Tibial nerve (tissue), 4 donors: ENCODE measurements at regions not wholly inside any gene's neighbourhood (a gene's known extent, or its start where the extent isn't known, plus 50 kb on each side); places are given as distances from the start of the nearest gene placed in this dataset.

Experiments
- EP300 ChIP-seq, 2 donors: sonication (generic); formaldehyde crosslinking; IDR thresholded peaks; one replicate each; pipeline ENCODE4 v1.6.1; 2017; ENCODE audit warnings: antibody characterized with exemption in 2 of 2, mild to moderate bottlenecking in 1 of 2
- POLR2A ChIP-seq, 2 donors: fragments of 450-650 bp; IDR thresholded peaks; one replicate each; pipeline ENCODE4 v1.6.1; 2017; ENCODE audit warnings: antibody characterized with exemption in 2 of 2, mild to moderate bottlenecking in 2 of 2, moderate library complexity in 2 of 2
- TF ChIP-seq, protein P1 (sequence below), 5 experiments: fragments of 200-600 bp in 3 of 5; fragments of 450-650 bp in 2 of 5; sonication (generic) in 3 of 5; IDR thresholded peaks; one replicate each; pipeline ENCODE4 v1.5.1; 2016 to 2019; ENCODE audit warnings: antibody characterized with exemption in 5 of 5, mild to moderate bottlenecking in 3 of 5, moderate library complexity in 2 of 5

- TF ChIP-seq, protein P1, sequence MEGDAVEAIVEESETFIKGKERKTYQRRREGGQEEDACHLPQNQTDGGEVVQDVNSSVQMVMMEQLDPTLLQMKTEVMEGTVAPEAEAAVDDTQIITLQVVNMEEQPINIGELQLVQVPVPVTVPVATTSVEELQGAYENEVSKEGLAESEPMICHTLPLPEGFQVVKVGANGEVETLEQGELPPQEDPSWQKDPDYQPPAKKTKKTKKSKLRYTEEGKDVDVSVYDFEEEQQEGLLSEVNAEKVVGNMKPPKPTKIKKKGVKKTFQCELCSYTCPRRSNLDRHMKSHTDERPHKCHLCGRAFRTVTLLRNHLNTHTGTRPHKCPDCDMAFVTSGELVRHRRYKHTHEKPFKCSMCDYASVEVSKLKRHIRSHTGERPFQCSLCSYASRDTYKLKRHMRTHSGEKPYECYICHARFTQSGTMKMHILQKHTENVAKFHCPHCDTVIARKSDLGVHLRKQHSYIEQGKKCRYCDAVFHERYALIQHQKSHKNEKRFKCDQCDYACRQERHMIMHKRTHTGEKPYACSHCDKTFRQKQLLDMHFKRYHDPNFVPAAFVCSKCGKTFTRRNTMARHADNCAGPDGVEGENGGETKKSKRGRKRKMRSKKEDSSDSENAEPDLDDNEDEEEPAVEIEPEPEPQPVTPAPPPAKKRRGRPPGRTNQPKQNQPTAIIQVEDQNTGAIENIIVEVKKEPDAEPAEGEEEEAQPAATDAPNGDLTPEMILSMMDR (IDR thresholded peaks at IDR 0.05) = no peak
- TF ChIP-seq POLR2A (IDR thresholded peaks at IDR 0.05) = no peak
- no peak for TF ChIP-seq EP300 (IDR thresholded peaks at IDR 0.05)
Measured at GRCh38 chr1:175866776-175867175, 123.4 kb upstream of the TNR start.
